ENCODE measurements at regions not wholly inside any gene's neighbourhood (a gene's known extent, or its start where the extent isn't known, plus 50 kb on each side); places are given as distances from the start of the nearest gene placed in this dataset.
"Not testable (repeated sequence)": the region's sequence is repeated elsewhere in the genome, so short reads cannot be mapped to it uniquely, and the experiment has no call there.

GRCh38 chr9:89861371-89861770 lies 256.6 kb downstream of the GADD45G start:
- not testable (repeated sequence) for TF ChIP-seq EP300, POLR2AphosphoS5 (IDR thresholded peaks at IDR 0.05)
- TF ChIP-seq, protein P1, sequence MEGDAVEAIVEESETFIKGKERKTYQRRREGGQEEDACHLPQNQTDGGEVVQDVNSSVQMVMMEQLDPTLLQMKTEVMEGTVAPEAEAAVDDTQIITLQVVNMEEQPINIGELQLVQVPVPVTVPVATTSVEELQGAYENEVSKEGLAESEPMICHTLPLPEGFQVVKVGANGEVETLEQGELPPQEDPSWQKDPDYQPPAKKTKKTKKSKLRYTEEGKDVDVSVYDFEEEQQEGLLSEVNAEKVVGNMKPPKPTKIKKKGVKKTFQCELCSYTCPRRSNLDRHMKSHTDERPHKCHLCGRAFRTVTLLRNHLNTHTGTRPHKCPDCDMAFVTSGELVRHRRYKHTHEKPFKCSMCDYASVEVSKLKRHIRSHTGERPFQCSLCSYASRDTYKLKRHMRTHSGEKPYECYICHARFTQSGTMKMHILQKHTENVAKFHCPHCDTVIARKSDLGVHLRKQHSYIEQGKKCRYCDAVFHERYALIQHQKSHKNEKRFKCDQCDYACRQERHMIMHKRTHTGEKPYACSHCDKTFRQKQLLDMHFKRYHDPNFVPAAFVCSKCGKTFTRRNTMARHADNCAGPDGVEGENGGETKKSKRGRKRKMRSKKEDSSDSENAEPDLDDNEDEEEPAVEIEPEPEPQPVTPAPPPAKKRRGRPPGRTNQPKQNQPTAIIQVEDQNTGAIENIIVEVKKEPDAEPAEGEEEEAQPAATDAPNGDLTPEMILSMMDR (IDR thresholded peaks at IDR 0.05), result not testable (repeated sequence)

Measured in suprapubic skin (tissue), 4 donors.